Mesendoderm (in vitro differentiated cells): ENCODE measurements at regions not wholly inside any gene's neighbourhood (a gene's known extent, or its start where the extent isn't known, plus 50 kb on each side); places are given as distances from the start of the nearest gene placed in this dataset.

Experiments used
- DNase-seq: peaks from one replicate; pipeline ENCODE4 v3.0.0; 2013
- H2AK5ac ChIP-seq: 2 replicates; pipeline ENCODE4 v1.6.1; 2013; ENCODE audit warnings: low read length, inconsistent platforms
- H2BK120ac ChIP-seq: 2 replicates; pipeline ENCODE4 v1.6.1; 2013; ENCODE audit warnings: low read depth, mild to moderate bottlenecking, low read length, moderate library complexity, mixed read lengths
- H2BK15ac ChIP-seq: replicated peaks from 2 replicates; pipeline ENCODE4 v1.6.1; 2013; ENCODE audit warnings: low read depth, mild to moderate bottlenecking, moderate library complexity
- H2BK5ac ChIP-seq: 2 replicates; pipeline ENCODE4 v1.6.1; 2013; ENCODE audit warnings: low read length, inconsistent platforms
- H3K18ac ChIP-seq: 2 replicates; pipeline ENCODE4 v1.6.1; 2013; ENCODE audit warnings: mild to moderate bottlenecking, low read length, mixed read lengths
- H3K23ac ChIP-seq: one replicate; pipeline ENCODE4 v1.6.1; 2013; ENCODE audit warnings: low read length
- H3K27ac ChIP-seq: 2 replicates; pipeline ENCODE4 v1.5.1; 2013; ENCODE audit warnings: low read depth, mild to moderate bottlenecking, inconsistent platforms, low read length, moderate library complexity
- H3K27me3 ChIP-seq: 2 replicates; pipeline ENCODE4 v1.6.1; 2013; ENCODE audit warnings: low read length, control low read depth, mild to moderate bottlenecking, inconsistent platforms; ENCODE audit not compliant: insufficient read depth, poor library complexity
- H3K36me3 ChIP-seq: 2 replicates; pipeline ENCODE4 v1.6.1; 2013; ENCODE audit warnings: low read length, inconsistent platforms; ENCODE audit not compliant: control insufficient read depth, insufficient read depth
- H3K4ac ChIP-seq: one replicate; pipeline ENCODE4 v1.6.1; 2013; ENCODE audit warnings: low read depth, mild to moderate bottlenecking, low read length, moderate library complexity
- H3K4me1 ChIP-seq: 2 replicates; pipeline ENCODE4 v1.6.1; 2013; ENCODE audit warnings: low read depth, low read length, inconsistent platforms; ENCODE audit not compliant: control insufficient read depth
- H3K4me2 ChIP-seq: 2 replicates; pipeline ENCODE4 v1.6.1; 2013; ENCODE audit warnings: low read length
- H3K4me3 ChIP-seq: 2 replicates; pipeline ENCODE4 v1.5.1; 2013; ENCODE audit warnings: mild to moderate bottlenecking, low read length
- H3K56ac ChIP-seq: one replicate; pipeline ENCODE4 v1.6.1; 2013; ENCODE audit warnings: low read length
- H3K79me1 ChIP-seq: 2 replicates; pipeline ENCODE4 v1.6.1; 2013; ENCODE audit warnings: low read length, inconsistent platforms
- H3K79me2 ChIP-seq: 2 replicates; pipeline ENCODE4 v1.6.1; 2013; ENCODE audit warnings: mild to moderate bottlenecking, low read length; ENCODE audit not compliant: control insufficient read depth, insufficient read depth
- H3K9ac ChIP-seq: 2 replicates; pipeline ENCODE4 v1.6.1; 2013; ENCODE audit warnings: low read length, inconsistent platforms
- H4K5ac ChIP-seq: one replicate; pipeline ENCODE4 v1.6.1; 2013; ENCODE audit warnings: low read length
- H4K8ac ChIP-seq: one replicate; pipeline ENCODE4 v1.6.1; 2013; ENCODE audit warnings: low read depth, mild to moderate bottlenecking, control low read depth, low read length, moderate library complexity
- WGBS: extraction: QIAGEN DNeasy Blood & Tissue Kit; methylation state at CpG from one replicate; pipeline ENCODE4 v1.1.7; 2013; ENCODE audit warnings: low lambda C conversion rate, missing lambda C conversion rate; ENCODE audit not compliant: insufficient coverage; ENCODE audit errors: extremely low coverage; 5-methylcytosine and 5-hydroxymethylcytosine counted together

DNA sequence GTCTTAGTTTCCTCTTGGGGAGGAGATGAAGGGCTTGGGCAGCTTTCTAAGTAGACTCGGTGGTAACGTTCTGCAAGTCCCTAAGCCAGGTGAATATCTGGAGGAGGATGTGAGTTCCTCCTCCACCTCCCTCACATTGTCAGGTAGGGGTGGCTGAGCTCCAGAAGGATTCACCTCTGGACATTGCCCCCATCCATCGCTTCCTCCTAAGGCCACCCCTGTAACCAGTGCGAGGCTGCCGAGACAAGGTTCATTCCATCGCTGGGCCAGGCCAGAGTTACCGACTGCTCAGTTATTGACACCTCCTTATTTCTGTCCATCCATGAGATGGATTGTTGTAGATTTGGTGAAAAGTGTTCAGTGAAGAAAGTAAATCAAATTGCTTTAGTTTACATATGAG, 334.1 kb upstream of the KLF6 start:
- Histone ChIP-seq H3K27ac (no peak overlapping the region), H3K4me2 (no peak overlapping the region), H3K18ac (no peak overlapping the region), H3K4me1 (no peaks in the 10 kb centered on the region), H3K4me3 (no peak overlapping the region), H3K79me1 (no peaks in the 10 kb centered on the region), H2BK120ac (no peak overlapping the region), H3K9ac (no peak overlapping the region), H4K8ac (no peak overlapping the region), H3K36me3 (no peaks in the 10 kb centered on the region), H2BK15ac (no peak overlapping the region), H4K5ac (no peak overlapping the region), H3K27me3 (no peaks in the 10 kb centered on the region), H3K79me2 (no peaks in the 10 kb centered on the region), H2AK5ac (no peak overlapping the region), H3K56ac (no peak overlapping the region), H2BK5ac (no peak overlapping the region), H3K4ac (no peak overlapping the region), H3K23ac (no peak overlapping the region)
- WGBS: no CpG with 5 or more reads among the region's 7 CpGs
- no peak for DNase-seq

DNA sequence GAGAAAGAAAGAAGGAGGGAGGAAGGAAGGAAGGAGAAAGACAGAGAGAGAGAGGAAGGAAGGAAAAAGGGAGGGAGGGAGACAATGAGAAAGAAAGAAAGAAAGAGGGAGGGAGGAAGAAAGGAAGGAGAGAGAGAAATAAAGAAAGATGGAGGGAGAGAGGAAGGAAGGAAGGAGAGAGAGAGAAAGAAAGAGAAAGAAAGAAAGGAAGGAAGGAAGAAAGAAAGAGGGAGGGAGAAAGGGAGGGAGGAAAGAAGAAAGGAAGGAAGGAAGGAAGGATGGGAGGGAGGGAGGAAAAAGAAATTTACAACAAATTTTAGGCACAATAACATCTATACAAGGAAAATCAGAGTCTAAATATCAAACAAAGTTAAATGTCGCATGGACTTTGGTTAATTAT, 332.6 kb upstream of the KLF6 start:
- Histone ChIP-seq H2BK15ac (no peak overlapping the region), H3K4me2 (no peak overlapping the region), H2BK5ac (no peak overlapping the region), H3K56ac (no peak overlapping the region), H3K23ac (no peak overlapping the region), H3K4ac (no peak overlapping the region), H3K79me2 (no peaks in the 10 kb centered on the region), H3K79me1 (no peaks in the 10 kb centered on the region), H3K18ac (no peak overlapping the region), H2AK5ac (no peak overlapping the region), H3K27ac (no peak overlapping the region), H4K5ac (no peak overlapping the region), H3K4me1 (no peaks in the 10 kb centered on the region), H3K27me3 (no peaks in the 10 kb centered on the region), H3K4me3 (no peak overlapping the region), H3K9ac (no peak overlapping the region), H4K8ac (no peak overlapping the region), H3K36me3 (no peaks in the 10 kb centered on the region), H2BK120ac (no peak overlapping the region)
- no peak for DNase-seq
- WGBS: no CpG with 5 or more reads among the region's 1 CpG

DNA sequence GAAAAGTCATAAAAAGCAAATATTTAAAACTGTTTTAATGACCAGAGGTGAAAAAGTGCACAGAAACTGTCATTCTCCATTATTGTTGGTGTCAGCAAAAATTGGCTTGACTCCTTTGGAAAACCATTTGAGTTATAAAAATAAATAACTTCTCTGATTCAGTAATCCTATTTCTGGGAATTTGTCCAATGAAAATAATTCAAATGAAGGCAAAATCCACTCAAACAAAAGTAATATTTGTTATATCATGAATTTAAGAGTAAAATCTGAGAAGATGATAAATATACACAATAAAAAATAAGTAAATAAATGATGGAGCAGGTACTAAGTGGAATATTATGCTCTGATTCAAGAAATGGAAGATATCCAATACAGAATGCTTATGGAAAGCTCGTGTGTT, 326.6 kb upstream of the KLF6 start:
- Histone ChIP-seq H3K4me2 (no peak overlapping the region), H2BK15ac (no peak overlapping the region), H3K4me1 (no peaks in the 10 kb centered on the region), H3K23ac (no peak overlapping the region), H3K27me3 (no peaks in the 10 kb centered on the region), H3K27ac (no peak overlapping the region), H3K18ac (no peak overlapping the region), H4K5ac (no peak overlapping the region), H3K4ac (no peak overlapping the region), H2BK5ac (no peak overlapping the region), H3K56ac (no peak overlapping the region), H2AK5ac (no peak overlapping the region), H2BK120ac (no peak overlapping the region), H4K8ac (no peak overlapping the region), H3K36me3 (no peaks in the 10 kb centered on the region), H3K9ac (no peak overlapping the region), H3K79me1 (no peaks in the 10 kb centered on the region), H3K79me2 (no peaks in the 10 kb centered on the region), H3K4me3 (no peak overlapping the region)
- no CpG with 5 or more reads among the region's 1 CpG for WGBS
- DNase-seq: no peak

DNA sequence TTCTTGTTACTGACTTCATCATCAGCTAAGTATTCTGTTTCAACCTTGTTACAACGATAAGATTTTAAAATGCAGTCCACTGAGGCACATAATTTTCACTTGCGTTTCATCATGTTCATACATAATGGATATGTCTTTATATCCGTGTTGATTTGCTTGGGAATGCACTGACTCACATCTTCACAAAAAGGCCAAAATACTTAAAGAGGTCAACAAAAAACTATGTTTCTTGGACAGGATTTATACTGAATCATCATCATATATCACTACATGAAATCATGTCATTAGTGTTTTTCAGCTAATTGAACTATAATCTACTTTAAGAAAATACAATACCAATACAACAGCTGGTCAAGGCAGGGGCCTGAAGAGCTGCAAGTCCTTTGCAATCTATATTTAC, 324.5 kb upstream of the KLF6 start:
- Histone ChIP-seq H3K79me2 (no peaks in the 10 kb centered on the region), H3K56ac (no peak overlapping the region), H3K4me2 (no peak overlapping the region), H3K27ac (no peak overlapping the region), H3K27me3 (no peaks in the 10 kb centered on the region), H3K79me1 (no peaks in the 10 kb centered on the region), H2AK5ac (no peak overlapping the region), H2BK5ac (no peak overlapping the region), H3K4me3 (no peak overlapping the region), H2BK120ac (no peak overlapping the region), H3K18ac (no peak overlapping the region), H3K9ac (no peak overlapping the region), H3K36me3 (no peaks in the 10 kb centered on the region), H4K8ac (no peak overlapping the region), H3K4ac (no peak overlapping the region), H2BK15ac (no peak overlapping the region), H4K5ac (no peak overlapping the region), H3K4me1 (no peaks in the 10 kb centered on the region), H3K23ac (no peak overlapping the region)
- WGBS: no CpG with 5 or more reads among the region's 3 CpGs
- no peak for DNase-seq

DNA sequence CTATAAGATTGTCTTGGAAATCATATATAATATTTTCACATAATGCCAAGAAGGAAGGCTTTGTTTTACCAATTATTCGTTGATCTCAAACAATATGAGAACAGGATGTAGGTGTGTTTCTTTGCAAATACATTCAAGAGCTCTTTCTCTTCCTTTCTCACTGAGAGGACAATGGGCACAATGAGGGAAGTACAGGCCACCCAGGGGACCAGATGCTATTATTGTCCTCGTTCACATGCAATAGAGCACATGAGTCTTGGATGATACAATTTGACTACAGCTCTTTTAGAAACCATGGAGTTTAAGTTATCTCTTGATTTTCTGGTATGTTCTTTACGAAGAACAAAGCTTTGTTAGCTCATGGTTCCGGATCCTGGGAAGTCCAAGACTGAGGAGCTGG, 323.7 kb upstream of the KLF6 start:
- no peak overlapping the region for H2AK5ac ChIP-seq
- no peaks in the 10 kb centered on the region for H3K79me2 ChIP-seq
- H3K79me1 ChIP-seq: no peaks in the 10 kb centered on the region
- no peak overlapping the region for H3K4me2 ChIP-seq
- H2BK5ac ChIP-seq: no peak overlapping the region
- H3K23ac ChIP-seq: no peak overlapping the region
- no peak for DNase-seq
- H2BK15ac ChIP-seq: no peak overlapping the region
- no peak overlapping the region for H3K9ac ChIP-seq
- no peaks in the 10 kb centered on the region for H3K36me3 ChIP-seq
- no peak overlapping the region for H3K27ac ChIP-seq
- H3K27me3 ChIP-seq: no peaks in the 10 kb centered on the region
- H3K4me3 ChIP-seq: no peak overlapping the region
- WGBS: no CpG with 5 or more reads among the region's 4 CpGs
- no peak overlapping the region for H4K8ac ChIP-seq
- H3K56ac ChIP-seq: no peak overlapping the region
- no peak overlapping the region for H4K5ac ChIP-seq
- no peak overlapping the region for H3K18ac ChIP-seq
- H3K4me1 ChIP-seq: no peaks in the 10 kb centered on the region
- H3K4ac ChIP-seq: no peak overlapping the region
- no peak overlapping the region for H2BK120ac ChIP-seq

DNA sequence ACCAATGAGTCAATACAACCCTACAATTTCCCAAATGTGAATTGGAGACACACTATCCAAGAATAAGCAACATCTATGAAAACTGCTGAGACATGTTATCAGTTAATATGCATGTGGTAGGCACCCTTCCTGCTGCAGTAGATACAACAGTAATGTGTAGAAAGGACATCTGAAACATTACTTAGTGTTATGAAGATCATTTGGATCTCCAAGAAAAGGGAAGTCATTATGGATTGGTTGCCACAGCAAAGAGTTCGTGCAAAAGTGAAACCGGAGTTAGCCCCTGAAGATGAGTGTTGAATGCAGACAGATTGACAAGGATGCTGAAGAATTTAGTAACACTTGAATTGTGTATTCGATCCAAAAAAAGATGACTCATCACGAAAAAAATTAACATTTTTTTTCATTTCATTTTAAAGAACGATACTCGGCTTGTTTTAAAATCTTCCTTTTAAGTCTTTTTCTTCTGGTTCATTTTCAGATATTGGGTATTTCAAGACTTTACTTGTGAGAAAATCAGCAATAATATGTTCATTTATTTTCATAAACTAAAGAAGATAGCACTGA, 322.4 kb upstream of the KLF6 start:
- no peak overlapping the region for H4K5ac ChIP-seq
- WGBS: no CpG with 5 or more reads among the region's 6 CpGs

More for the DNA sequence above, 322.4 kb upstream of the KLF6 start:
- Histone ChIP-seq H2BK5ac (no peak overlapping the region), H3K4me3 (no peak overlapping the region), H3K4me2 (no peak overlapping the region), H3K27ac (no peak overlapping the region), H2AK5ac (no peak overlapping the region), H2BK120ac (no peak overlapping the region), H3K36me3 (no peaks in the 10 kb centered on the region), H3K18ac (no peak overlapping the region), H3K4me1 (no peaks in the 10 kb centered on the region), H3K27me3 (no peaks in the 10 kb centered on the region), H3K56ac (no peak overlapping the region), H3K4ac (no peak overlapping the region), H3K23ac (no peak overlapping the region), H2BK15ac (no peak overlapping the region), H3K79me2 (no peaks in the 10 kb centered on the region), H3K9ac (no peak overlapping the region), H4K8ac (no peak overlapping the region), H3K79me1 (no peaks in the 10 kb centered on the region)
- DNase-seq: no peak
